Stimulated activated CD8-positive, alpha-beta memory T cell treated with anti-CD3 and anti-CD28 coated beads, Interleukin-12 subunit alpha, Interleukin-12 subunit beta, amount 100 ng/mL, for 1 hour (primary cell): ENCODE measurements at regions not wholly inside any gene's neighbourhood (a gene's known extent, or its start where the extent isn't known, plus 50 kb on each side); places are given as distances from the start of the nearest gene placed in this dataset.
"Not testable (repeated sequence)": the region's sequence is repeated elsewhere in the genome, so short reads cannot be mapped to it uniquely, and the experiment has no call there.

Experiments used
- DNase-seq: peaks from one replicate; pipeline ENCODE4 v3.0.0-alpha.2; 2020; ENCODE audit warnings: low read depth

- no peak for DNase-seq
Observed at GRCh38 chr11:115659061-115659963, 155.1 kb upstream of the CADM1 start.

DNA sequence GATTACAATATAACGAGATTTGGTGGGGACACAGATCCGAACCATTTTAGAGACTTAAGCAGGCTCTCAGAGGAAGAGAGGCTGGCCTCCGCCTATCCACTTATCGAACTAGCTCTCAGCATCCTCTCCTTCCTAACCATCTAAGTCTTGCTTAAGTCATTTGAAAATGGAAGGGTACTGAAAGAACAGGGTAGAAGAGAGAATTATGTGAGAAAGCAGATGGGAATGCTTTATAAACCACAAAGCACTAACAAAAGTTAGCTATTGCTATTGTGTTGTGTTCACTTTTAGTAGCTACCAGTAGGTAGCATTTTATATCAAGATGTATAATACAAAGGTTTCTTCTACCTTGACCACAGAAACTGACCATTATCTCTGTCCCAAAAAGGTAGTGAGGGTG is 153.4 kb upstream of the CADM1 start:
- no peak for DNase-seq

DNA sequence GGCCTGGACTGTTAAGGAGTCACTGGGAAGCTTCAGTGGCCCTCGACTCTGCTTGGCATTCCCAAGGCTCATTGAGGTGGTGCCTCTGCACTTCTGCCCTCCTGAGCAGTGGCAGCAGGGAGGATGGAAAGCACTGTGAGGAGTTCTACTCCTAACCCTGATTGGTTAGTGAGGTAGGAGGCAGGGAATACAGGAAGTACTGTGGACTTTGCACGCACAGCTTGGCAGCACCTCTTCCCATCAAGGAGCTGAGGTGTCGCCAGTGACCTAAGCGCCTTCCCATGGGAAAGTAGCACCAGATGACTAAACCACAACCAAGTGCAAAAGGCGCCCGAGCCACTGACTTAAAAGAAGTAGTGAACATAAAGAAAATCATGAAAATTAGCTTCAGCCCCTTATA is 152.5 kb upstream of the CADM1 start:
- DNase-seq, result no peak

GRCh38 chr11:115656041-115656440 is 151.8 kb upstream of the CADM1 start:
- DNase-seq, result no peak

DNA sequence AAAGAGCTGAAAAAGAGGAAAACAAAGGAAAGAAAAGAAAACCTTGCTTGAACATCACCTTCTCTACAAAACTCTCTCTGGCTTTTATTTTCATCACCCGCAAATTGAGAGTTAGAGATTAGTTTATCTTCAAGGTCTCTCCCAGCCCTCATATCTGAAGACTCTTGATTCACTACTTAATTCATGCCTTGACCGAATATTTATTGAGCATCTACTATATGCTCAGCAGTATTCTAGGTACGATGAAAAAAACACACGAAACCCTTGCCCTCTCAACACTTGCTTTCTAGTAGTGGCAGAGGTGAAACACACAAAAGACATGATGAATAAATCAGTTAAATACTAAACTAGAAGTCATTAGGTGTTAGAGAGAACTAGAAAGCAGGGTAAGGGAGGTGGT is 150.6 kb upstream of the CADM1 start:
- DNase-seq, result no peak

- no peak for DNase-seq
Observed at GRCh38 chr11:115653926-115654325, 149.7 kb upstream of the CADM1 start.

- no peak for DNase-seq
Observed at GRCh38 chr11:115653076-115653475, 148.9 kb upstream of the CADM1 start.

- DNase-seq, result no peak
Observed at GRCh38 chr11:115652496-115652895, 148.3 kb upstream of the CADM1 start.

DNA sequence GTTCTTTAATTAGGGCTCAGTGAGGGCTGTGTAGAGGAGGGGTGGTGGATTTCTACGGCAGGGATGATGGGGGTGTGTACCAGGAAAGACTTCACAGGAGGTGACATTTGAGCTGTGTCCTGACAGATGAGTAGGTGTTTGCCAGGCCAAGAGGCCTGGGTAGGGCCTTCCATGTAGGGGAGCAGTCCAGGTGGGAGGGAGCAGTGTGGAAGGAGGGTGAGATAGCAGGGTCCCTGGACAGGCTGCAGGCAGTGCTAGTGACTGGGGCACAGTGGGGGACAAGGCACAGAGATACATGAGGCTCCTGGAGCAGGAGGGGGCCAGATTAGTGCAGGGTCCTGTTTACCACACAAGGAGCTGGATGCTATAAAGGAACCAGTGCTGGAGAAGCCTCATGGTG is 147.9 kb upstream of the CADM1 start:
- no peak for DNase-seq

- DNase-seq, result no peak
Observed at GRCh38 chr11:115649461-115649860, 145.2 kb upstream of the CADM1 start.

DNA sequence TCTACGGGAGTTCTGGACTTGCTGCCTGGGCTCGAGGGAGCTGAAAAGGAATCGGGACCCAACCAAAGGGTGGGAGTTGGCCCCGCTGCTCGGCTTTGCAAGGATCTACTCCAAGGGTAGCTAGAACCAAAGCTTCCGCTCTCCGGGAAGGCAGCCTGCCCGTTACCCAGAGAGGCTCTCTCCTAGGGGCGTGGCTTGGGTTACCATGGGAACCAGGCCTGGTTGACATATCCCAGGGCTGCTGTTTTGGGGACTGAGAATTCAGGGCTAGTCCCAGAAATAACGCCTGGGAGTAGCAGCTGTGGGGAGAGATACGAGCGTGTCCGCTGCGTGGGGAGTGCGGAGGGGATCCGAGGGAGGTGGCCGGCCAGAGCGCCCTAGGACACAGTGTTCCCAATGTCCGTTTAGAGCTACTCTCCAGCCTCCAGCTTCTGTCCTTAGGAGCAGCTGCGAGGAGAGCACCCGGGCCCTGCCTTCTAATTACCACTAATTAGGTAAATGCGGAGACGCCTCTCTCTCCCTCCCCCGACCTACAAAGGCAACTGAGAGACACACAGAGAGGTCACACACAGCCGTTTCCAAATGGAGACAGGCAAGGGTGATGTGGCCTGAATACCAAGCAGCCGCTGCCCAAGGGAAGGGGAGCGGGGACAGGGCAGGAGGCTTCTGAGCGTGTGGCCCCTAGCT is 141.6 kb upstream of the CADM1 start:
- DNase-seq, result no peak

DNA sequence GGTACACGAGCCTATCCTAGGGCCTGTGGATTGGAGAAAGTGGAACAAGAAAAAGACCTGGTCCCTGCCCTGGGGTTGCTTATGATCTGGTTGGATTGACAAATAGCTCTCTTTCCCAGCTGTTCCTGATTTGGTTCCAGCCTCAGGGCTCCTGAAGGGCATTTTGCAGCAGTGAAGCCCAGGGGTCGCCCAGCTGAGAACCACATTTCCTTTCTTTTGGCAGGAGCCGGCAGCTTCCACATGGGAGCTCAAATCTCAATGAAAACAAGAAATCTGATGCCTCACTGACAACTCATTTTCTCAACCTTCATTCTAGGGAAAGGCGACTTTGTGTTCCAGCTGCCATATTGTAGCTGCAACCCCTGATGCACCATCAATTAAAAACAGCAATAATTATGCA is 140.6 kb upstream of the CADM1 start:
- no peak for DNase-seq

DNA sequence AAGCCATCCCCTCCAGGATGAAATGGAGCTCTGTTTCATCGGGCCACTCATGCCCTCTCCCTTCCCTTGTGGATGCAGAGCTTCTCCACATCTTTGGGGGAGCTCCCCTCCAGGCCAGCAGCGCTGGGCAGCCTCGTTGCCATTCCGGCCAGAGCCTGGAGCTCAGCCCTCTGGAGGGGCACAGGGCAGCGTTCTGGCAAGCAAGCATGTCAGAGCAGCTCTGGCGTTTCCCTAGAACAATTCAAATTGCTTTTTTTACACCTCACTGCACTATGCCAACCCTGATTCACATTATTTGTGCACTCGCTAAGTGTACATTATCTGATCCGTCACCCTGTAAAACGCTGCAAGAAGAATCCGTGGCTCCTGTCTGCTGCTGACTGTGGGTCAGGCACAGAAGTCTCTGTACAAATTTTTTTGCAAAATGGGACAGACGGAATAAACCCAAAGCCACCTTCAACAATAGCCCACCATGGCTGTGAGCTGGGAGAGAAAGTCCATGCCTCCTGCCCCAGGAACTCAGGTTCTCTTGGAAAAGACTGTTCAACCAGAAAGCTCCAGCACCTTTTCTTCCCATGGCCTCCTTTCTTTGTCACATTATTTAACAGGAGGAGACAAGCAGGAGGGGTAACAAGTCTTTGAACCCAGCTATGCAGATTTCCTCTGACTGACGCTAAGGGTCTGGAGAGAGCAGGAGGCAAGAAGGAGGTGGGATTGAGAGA is 139.5 kb upstream of the CADM1 start:
- no peak for DNase-seq

DNA sequence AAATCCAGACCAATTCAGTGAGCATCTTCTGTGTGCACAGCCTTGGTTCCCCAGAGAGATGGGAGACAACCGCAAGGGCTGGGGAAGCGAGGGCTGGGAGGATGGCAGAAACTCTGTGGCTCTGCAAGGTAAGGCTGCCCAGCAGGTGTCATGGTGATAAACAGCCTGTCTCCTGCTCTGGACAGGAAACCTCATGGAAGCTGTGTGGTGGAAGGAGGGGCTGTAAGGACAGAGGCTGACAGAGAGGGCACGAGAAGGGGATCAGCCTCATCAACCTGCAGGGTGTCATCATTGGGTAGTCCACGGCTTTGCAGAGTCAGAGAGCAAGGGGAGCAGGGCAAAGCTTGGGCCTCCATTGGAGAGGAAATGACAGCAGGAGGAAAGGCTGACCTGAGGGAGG is 138.4 kb upstream of the CADM1 start:
- DNase-seq, result no peak

- no peak for DNase-seq
Observed at GRCh38 chr11:115637599-115638241, 133.5 kb upstream of the CADM1 start.

GRCh38 chr11:115636753-115637527 is 132.7 kb upstream of the CADM1 start:
- DNase-seq, result no peak

DNA sequence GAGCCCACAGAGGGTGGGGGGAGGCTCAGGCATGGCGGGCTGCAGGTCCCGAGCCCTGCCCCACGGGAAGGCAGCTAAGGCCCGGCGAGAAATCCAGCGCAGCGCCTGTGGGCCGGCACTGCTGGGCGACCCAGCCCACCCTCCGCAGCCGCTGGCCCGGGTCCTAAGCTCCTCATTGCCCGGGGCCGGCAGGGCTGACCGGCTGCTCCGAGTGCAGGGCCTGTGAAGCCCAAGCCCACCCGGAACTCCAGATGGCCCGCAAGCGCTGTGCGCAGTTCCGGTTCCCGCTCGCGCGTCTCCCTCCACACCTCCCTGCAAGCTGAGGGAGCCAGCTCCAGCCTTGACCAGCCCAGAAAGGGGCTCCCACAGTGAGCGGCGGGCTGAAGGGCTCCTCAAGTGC is 129.8 kb upstream of the CADM1 start:
- DNase-seq, result not testable (repeated sequence)

DNA sequence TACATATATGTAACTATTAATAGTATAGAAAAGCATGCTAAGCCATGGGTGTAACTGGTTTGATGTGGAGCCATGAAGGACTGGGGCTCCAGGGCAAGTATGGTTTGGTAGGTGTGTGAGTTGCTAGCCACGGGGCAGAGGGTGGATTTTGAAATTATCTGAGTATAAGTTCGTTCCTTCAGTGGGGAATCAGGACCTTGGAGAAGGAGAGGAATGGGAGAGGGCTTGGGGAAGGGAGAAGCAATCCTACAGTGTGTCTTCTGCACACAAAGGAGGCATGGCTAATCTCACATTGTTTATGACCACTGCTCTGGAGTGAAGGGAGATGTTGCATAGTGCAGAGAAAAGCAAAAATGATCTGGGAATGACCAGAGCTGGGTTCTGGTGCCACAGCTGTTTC is 127.8 kb upstream of the CADM1 start:
- DNase-seq, result no peak

- DNase-seq, result no peak
Observed at GRCh38 chr11:115631609-115632008, 127.4 kb upstream of the CADM1 start.

- DNase-seq, result no peak
Observed at GRCh38 chr11:115630214-115630613, 126.0 kb upstream of the CADM1 start.

GRCh38 chr11:115629456-115630015 is 125.3 kb upstream of the CADM1 start:
- DNase-seq, result no peak
